Right lobe of liver (tissue), 4 donors: ENCODE measurements at regions not wholly inside any gene's neighbourhood (a gene's known extent, or its start where the extent isn't known, plus 50 kb on each side); places are given as distances from the start of the nearest gene placed in this dataset.

ENCODE experiments used
- CTCF ChIP-seq, 4 donors: fragments of 200-600 bp in 3 of 4; fragments of 450-650 bp in 1 of 4; IDR thresholded peaks; one replicate each; pipeline versions ENCODE4 v1.5.1 to v1.8.0; 2016 to 2022; ENCODE audit warnings: antibody characterized with exemption in 4 of 4, mild to moderate bottlenecking in 2 of 4
- POLR2A ChIP-seq: fragments of 450-650 bp; IDR thresholded peaks from one replicate; pipeline ENCODE4 v1.6.1; 2017; ENCODE audit warnings: antibody characterized with exemption, mild to moderate bottlenecking
- donor health status: DM: no; HTN: no; CAD: no.
- donor health status: DM: no; HTN: no; CAD: no.
- donor health status: DM: no; HTN: yes; CAD: no.

- TF ChIP-seq CTCF (IDR thresholded peaks at IDR 0.05) (no peak), POLR2A (no peak)
Observed at GRCh38 chr3:82265747-82266146, 504.3 kb upstream of the GBE1 start.
